ENCODE measurements at regions not wholly inside any gene's neighbourhood (a gene's known extent, or its start where the extent isn't known, plus 50 kb on each side); places are given as distances from the start of the nearest gene placed in this dataset.

- TF ChIP-seq, protein P1, sequence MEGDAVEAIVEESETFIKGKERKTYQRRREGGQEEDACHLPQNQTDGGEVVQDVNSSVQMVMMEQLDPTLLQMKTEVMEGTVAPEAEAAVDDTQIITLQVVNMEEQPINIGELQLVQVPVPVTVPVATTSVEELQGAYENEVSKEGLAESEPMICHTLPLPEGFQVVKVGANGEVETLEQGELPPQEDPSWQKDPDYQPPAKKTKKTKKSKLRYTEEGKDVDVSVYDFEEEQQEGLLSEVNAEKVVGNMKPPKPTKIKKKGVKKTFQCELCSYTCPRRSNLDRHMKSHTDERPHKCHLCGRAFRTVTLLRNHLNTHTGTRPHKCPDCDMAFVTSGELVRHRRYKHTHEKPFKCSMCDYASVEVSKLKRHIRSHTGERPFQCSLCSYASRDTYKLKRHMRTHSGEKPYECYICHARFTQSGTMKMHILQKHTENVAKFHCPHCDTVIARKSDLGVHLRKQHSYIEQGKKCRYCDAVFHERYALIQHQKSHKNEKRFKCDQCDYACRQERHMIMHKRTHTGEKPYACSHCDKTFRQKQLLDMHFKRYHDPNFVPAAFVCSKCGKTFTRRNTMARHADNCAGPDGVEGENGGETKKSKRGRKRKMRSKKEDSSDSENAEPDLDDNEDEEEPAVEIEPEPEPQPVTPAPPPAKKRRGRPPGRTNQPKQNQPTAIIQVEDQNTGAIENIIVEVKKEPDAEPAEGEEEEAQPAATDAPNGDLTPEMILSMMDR (IDR thresholded peaks at IDR 0.05) = no peak
- TF ChIP-seq POLR2A (IDR thresholded peaks at IDR 0.05) = no peak
Observed at GRCh38 chr5:133746834-133747233, 134.5 kb upstream of the FSTL4 start.

All from adrenal gland (tissue), 5 donors.